ENCODE measurements at regions not wholly inside any gene's neighbourhood (a gene's known extent, or its start where the extent isn't known, plus 50 kb on each side); places are given as distances from the start of the nearest gene placed in this dataset.

DNA sequence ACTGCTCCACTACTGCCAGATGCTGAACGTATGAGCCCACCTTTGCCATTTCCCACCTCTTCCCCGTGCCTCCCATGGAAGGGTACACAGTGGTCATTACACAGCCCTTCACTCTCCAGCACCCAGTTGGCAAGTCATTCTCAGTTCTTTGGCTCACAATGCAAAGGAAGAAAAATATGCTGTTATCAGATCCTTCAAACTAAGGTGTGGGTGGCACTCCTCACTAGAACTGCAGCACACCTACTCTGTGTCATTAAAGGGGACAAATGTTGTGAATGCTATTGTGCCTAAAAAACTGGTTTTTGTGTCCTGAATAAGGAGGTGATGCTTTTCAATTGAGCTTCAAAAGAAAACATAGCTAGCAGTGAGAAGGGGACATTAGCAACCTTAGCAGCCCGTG is 183.1 kb upstream of the SNX2 start:
- TF ChIP-seq GATA2 (IDR thresholded peaks at IDR 0.05; ENCODE audit: insufficient read depth, insufficient read length, low read depth, low read length), result no peak
- TF ChIP-seq, protein P1, sequence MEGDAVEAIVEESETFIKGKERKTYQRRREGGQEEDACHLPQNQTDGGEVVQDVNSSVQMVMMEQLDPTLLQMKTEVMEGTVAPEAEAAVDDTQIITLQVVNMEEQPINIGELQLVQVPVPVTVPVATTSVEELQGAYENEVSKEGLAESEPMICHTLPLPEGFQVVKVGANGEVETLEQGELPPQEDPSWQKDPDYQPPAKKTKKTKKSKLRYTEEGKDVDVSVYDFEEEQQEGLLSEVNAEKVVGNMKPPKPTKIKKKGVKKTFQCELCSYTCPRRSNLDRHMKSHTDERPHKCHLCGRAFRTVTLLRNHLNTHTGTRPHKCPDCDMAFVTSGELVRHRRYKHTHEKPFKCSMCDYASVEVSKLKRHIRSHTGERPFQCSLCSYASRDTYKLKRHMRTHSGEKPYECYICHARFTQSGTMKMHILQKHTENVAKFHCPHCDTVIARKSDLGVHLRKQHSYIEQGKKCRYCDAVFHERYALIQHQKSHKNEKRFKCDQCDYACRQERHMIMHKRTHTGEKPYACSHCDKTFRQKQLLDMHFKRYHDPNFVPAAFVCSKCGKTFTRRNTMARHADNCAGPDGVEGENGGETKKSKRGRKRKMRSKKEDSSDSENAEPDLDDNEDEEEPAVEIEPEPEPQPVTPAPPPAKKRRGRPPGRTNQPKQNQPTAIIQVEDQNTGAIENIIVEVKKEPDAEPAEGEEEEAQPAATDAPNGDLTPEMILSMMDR (IDR thresholded peaks at IDR 0.05; ENCODE audit: extremely low read depth in 1 of 2, insufficient read depth in 1 of 2, low read depth in 1 of 2, low read length in 2 of 2), result no peak
- TF ChIP-seq MYC (IDR thresholded peaks at IDR 0.05; ENCODE audit: low read depth, low read length), result no peak
- no peak for TF ChIP-seq JUN (IDR thresholded peaks at IDR 0.05; ENCODE audit: borderline replicate concordance, insufficient read depth, insufficient read length, low read depth)
- no peak for TF ChIP-seq FOS (IDR thresholded peaks at IDR 0.05; ENCODE audit: borderline replicate concordance, insufficient read depth, low read length)
- no peak for TF ChIP-seq POLR2AphosphoS5 (IDR thresholded peaks at IDR 0.05; ENCODE audit: insufficient read depth, low read depth, low read length)
- TF ChIP-seq EZH2 (IDR thresholded peaks at IDR 0.05; ENCODE audit: borderline replicate concordance, low read depth, low read length, severe bottlenecking), result no peak
- TF ChIP-seq POLR2A (IDR thresholded peaks at IDR 0.05; ENCODE audit: low read depth, low read length), result no peak
- TF ChIP-seq, protein P2, sequence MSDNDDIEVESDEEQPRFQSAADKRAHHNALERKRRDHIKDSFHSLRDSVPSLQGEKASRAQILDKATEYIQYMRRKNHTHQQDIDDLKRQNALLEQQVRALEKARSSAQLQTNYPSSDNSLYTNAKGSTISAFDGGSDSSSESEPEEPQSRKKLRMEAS (IDR thresholded peaks at IDR 0.05; ENCODE audit: insufficient read depth, insufficient read length), result no peak
- dilution Hi-C loops (cut with MboI; ENCODE audit: extremely low pct_ligation_motif_present, low sequenced_read_pairs), result no loop called here
- H3K4me1 ChIP-seq (ENCODE audit: control insufficient read depth, extremely low read depth, insufficient read depth, low read length), result no peaks in the 10 kb centered on the region

More for the DNA sequence above, 183.1 kb upstream of the SNX2 start:
- Histone ChIP-seq H3K4me3 (replicated peaks in 1 of 3; ENCODE audit: insufficient read depth in 1 of 3, low read depth in 1 of 3, low read length in 3 of 3) (no peak overlapping the region), H3K9me1 (replicated peaks; ENCODE audit: control insufficient read depth, extremely low read depth, insufficient read depth, low read length) (no peaks in the 10 kb centered on the region), H3K4me2 (ENCODE audit: insufficient read depth, low read length) (no peak overlapping the region), H3K9me3 (replicated peaks; ENCODE audit: control insufficient read depth, insufficient read depth, low read length) (no peaks in the 10 kb centered on the region), H2AFZ (ENCODE audit: low read depth, low read length) (no peak overlapping the region), H3K27ac (ENCODE audit: insufficient read depth, low read depth, low read length) (no peak overlapping the region), H3K9ac (replicated peaks; ENCODE audit: extremely low read depth, insufficient read depth, low read length) (no peak overlapping the region), H3K79me2 (ENCODE audit: control insufficient read depth, insufficient read depth, low read length) (no peaks in the 10 kb centered on the region), H3K36me3 (ENCODE audit: control insufficient read depth in 2 of 2, extremely low read depth in 1 of 2, insufficient read depth in 2 of 2, low read length in 2 of 2) (no peaks in the 10 kb centered on the region), H3K27me3 (ENCODE audit: control insufficient read depth in 2 of 2, insufficient read depth in 2 of 2, low read length in 2 of 2) (no peaks in the 10 kb centered on the region), H4K20me1 (replicated peaks; ENCODE audit: control insufficient read depth, extremely low read depth, insufficient read depth, low read length) (no peaks in the 10 kb centered on the region)
- ChIA-PET POLR2A (no interaction called here), CTCF (no interaction called here)
- intact Hi-C loops (cut with micrococcal nuclease), result no loop called here
- DNase-seq (ENCODE audit: low read depth, low spot score) (no peak), FAIRE-seq (no peak)
- BruUV-seq (replicated peaks), result no TSS peak
